ENCODE measurements at regions not wholly inside any gene's neighbourhood (a gene's known extent, or its start where the extent isn't known, plus 50 kb on each side); places are given as distances from the start of the nearest gene placed in this dataset.

DNA sequence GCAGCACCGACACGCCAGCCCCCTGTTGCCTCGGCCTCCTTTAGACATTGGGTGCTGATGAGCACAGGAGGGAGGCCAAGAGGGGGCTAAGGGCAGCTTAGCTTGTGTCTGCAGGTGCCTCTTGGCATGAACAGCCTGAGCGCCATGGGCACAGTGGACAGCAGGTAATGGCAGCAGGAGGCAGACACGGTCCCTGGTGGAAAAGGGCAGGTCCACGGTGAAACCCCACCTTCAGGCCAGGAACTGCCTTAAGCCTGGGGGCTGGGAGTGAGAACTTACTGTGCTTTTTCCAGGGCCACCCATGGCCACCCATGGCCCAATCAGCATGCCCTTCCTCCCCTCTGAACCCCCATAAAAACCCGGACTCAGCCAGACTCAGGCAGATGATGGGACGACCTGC, 633.4 kb upstream of the TMEFF2 start:
- TF ChIP-seq POLR2AphosphoS5 (IDR thresholded peaks at IDR 0.05): no peak
- TF ChIP-seq POLR2A (IDR thresholded peaks at IDR 0.05): no peak
- TF ChIP-seq, protein P1, sequence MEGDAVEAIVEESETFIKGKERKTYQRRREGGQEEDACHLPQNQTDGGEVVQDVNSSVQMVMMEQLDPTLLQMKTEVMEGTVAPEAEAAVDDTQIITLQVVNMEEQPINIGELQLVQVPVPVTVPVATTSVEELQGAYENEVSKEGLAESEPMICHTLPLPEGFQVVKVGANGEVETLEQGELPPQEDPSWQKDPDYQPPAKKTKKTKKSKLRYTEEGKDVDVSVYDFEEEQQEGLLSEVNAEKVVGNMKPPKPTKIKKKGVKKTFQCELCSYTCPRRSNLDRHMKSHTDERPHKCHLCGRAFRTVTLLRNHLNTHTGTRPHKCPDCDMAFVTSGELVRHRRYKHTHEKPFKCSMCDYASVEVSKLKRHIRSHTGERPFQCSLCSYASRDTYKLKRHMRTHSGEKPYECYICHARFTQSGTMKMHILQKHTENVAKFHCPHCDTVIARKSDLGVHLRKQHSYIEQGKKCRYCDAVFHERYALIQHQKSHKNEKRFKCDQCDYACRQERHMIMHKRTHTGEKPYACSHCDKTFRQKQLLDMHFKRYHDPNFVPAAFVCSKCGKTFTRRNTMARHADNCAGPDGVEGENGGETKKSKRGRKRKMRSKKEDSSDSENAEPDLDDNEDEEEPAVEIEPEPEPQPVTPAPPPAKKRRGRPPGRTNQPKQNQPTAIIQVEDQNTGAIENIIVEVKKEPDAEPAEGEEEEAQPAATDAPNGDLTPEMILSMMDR (IDR thresholded peaks at IDR 0.05): no peak
- no peaks in the 10 kb centered on the region for H3K4me1 ChIP-seq
- no peak overlapping the region for H3K27ac ChIP-seq
- intact Hi-C loops (cut with DNase I; ENCODE audit: low total_unique reads): no loop called here
- no peaks in the 10 kb centered on the region for H3K27me3 ChIP-seq
- no peaks in the 10 kb centered on the region for H3K36me3 ChIP-seq
- DNase-seq (ENCODE audit: low spot score in 2 of 2): no peak
- H3K4me3 ChIP-seq: no peak overlapping the region
- H3K9me3 ChIP-seq: peaks cover 0 to 4% of the 10 kb centered on the region in 2 donors

DNA sequence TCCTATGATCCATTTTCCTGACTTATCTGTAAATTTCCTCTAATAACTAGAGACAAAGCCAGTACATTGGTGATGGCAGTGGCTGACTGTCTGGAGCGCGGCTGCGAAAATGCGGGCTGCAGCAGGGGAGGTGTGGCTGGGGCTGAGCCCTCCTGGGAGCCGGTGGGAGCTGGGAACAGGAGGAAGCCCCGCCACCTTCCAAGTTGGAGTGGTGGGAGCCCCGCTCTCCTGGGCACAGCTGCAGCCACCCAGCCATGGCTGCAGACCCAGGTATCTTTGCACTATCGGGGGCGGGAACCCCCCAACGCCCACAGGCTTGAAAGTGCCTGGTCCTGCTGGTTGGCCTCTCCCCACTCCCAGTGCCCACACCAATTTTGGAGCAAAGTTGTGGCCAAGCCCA, 633.0 kb upstream of the TMEFF2 start:
- no peak for DNase-seq (ENCODE audit: low spot score in 2 of 2)

DNA sequence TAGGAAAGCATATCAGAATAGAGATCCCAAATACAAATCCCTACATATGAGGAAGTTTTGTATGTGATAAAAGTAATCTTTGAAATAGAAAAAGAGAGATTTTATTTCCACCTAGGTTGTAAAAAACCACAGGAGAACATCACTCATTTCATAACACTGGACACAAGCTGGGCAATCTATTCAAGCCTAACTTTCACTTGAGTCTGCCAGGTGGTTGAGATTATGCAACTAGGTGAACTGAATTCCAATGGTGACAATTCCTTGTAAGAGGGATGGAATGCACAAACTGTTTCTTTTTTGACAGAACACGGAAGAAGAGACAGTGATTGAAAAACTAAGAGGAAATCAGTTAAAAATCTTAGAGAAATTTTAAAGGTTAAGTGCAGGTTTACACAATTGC, 619.6 kb upstream of the TMEFF2 start:
- H3K36me3 ChIP-seq: no peaks in the 10 kb centered on the region
- no peaks in the 10 kb centered on the region for H3K4me1 ChIP-seq
- H3K4me3 ChIP-seq: no peak overlapping the region
- peaks cover 0 to 1% of the 10 kb centered on the region in 2 donors for H3K9me3 ChIP-seq
- TF ChIP-seq POLR2A (IDR thresholded peaks at IDR 0.05) (no peak), POLR2AphosphoS5 (IDR thresholded peaks at IDR 0.05) (no peak)
- TF ChIP-seq, protein P1 (IDR thresholded peaks at IDR 0.05): no peak
- no peaks in the 10 kb centered on the region for H3K27me3 ChIP-seq
- DNase-seq (ENCODE audit: low spot score in 2 of 2): no peak
- intact Hi-C loops (cut with DNase I; ENCODE audit: low total_unique reads): no loop called here
- no peak overlapping the region for H3K27ac ChIP-seq

More for the DNA sequence above, 633.0 kb upstream of the TMEFF2 start:
- Histone ChIP-seq H3K36me3 (no peaks in the 10 kb centered on the region), H3K27me3 (no peaks in the 10 kb centered on the region), H3K27ac (no peak overlapping the region), H3K4me1 (no peaks in the 10 kb centered on the region), H3K9me3 (peaks cover 0 to 4% of the 10 kb centered on the region in 2 donors), H3K4me3 (no peak overlapping the region)
- intact Hi-C loops (cut with DNase I; ENCODE audit: low total_unique reads): no loop called here
- TF ChIP-seq POLR2AphosphoS5 (IDR thresholded peaks at IDR 0.05) (no peak), POLR2A (IDR thresholded peaks at IDR 0.05) (no peak)
- TF ChIP-seq, protein P1 (IDR thresholded peaks at IDR 0.05): no peak

DNA sequence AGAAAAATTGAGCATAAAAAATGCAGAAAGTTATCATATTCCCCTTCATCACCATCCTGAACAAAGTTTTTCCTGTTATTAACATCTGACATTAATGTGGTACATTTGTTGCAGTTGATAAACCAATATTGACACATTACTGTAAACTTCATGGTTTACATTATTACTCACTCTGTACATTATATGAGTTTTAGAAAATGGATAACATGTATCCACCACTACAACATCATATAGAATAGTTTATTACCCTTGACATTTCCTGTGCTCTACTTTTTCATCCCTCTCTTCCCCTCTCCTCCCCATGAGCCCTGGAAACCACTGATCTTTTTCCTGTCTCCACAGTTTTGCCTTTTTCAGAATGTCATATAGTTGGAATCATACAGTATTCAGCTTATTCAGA, 618.6 kb upstream of the TMEFF2 start:
- H3K27ac ChIP-seq: no peak overlapping the region
- DNase-seq (ENCODE audit: low spot score in 2 of 2): no peak
- intact Hi-C loops (cut with DNase I; ENCODE audit: low total_unique reads): no loop called here
- no peaks in the 10 kb centered on the region for H3K27me3 ChIP-seq
- H3K4me1 ChIP-seq: no peaks in the 10 kb centered on the region
- peaks cover 0 to 12% of the 10 kb centered on the region in 2 donors for H3K9me3 ChIP-seq
- H3K4me3 ChIP-seq: no peak overlapping the region
- TF ChIP-seq, protein P1 (IDR thresholded peaks at IDR 0.05): no peak
- TF ChIP-seq POLR2AphosphoS5 (IDR thresholded peaks at IDR 0.05): no peak
- no peak for TF ChIP-seq POLR2A (IDR thresholded peaks at IDR 0.05)
- no peaks in the 10 kb centered on the region for H3K36me3 ChIP-seq

DNA sequence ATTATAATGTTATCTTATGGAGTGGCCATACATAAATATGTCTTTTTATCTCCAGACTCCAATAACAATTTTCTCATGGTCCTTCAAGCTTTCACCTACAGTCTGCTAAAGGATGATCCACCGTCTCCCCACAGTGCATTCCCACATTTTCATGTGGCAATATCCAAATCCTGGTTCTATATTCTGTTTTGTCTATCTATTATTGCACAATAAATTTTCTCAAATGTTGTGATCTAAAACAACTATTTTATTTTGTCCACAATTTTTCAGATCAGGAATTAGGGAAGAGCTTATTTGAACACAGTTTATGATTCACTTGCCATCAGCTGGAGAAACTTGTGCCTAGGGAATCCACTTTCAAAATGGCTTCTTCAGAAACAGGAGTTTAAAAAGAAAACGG, 614.4 kb upstream of the TMEFF2 start:
- TF ChIP-seq POLR2AphosphoS5 (IDR thresholded peaks at IDR 0.05) (no peak), POLR2A (IDR thresholded peaks at IDR 0.05) (no peak)
- TF ChIP-seq, protein P1 (IDR thresholded peaks at IDR 0.05): no peak
- Histone ChIP-seq H3K4me1 (no peaks in the 10 kb centered on the region), H3K27ac (no peak overlapping the region), H3K36me3 (no peaks in the 10 kb centered on the region), H3K27me3 (no peaks in the 10 kb centered on the region), H3K4me3 (no peak overlapping the region), H3K9me3 (peaks cover 3 to 20% of the 10 kb centered on the region in 2 donors)
- intact Hi-C loops (cut with DNase I; ENCODE audit: low total_unique reads): no loop called here
- DNase-seq (ENCODE audit: low spot score in 2 of 2): no peak

Measured in breast epithelium (tissue), 4 donors.